ENCODE measurements at regions not wholly inside any gene's neighbourhood (a gene's known extent, or its start where the extent isn't known, plus 50 kb on each side); places are given as distances from the start of the nearest gene placed in this dataset.

DNA sequence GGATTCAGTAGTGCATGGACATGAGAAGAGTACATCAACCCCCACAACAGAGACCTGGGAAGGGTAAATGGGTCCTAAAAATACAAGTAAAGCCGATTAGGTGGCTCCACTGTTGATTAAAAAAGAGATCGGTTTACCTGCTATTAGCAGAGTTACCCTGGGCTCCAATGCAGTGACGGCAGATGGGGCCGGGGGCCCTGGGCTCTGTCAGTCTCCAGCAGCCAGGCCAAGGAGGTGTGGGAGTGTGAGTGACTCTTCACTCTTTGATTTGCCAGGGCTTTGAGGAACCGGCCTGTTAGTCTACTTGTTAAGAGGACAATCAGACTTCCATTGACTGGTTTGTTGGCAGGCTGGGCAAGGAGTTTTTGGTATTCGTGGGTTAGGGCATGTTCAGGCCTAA is 1368.7 kb downstream of the UQCRFS1 start:
- TF ChIP-seq TARDBP (IDR thresholded peaks at IDR 0.05) (no peak), BHLHE40 (IDR thresholded peaks at IDR 0.05; ENCODE audit: borderline replicate concordance) (no peak)
